NK-92 treated with Interleukin-12 subunit alpha and Interleukin-12 subunit beta, amount 100 ng/mL, for 24 hours (cell line): ENCODE measurements at regions not wholly inside any gene's neighbourhood (a gene's known extent, or its start where the extent isn't known, plus 50 kb on each side); places are given as distances from the start of the nearest gene placed in this dataset.
"Not testable (repeated sequence)": the region's sequence is repeated elsewhere in the genome, so short reads cannot be mapped to it uniquely, and the experiment has no call there.

Experiments used
- DNase-seq: peaks from one replicate; lab custom pipeline; 2025; lab: John Stamatoyannopoulos, UW

DNA sequence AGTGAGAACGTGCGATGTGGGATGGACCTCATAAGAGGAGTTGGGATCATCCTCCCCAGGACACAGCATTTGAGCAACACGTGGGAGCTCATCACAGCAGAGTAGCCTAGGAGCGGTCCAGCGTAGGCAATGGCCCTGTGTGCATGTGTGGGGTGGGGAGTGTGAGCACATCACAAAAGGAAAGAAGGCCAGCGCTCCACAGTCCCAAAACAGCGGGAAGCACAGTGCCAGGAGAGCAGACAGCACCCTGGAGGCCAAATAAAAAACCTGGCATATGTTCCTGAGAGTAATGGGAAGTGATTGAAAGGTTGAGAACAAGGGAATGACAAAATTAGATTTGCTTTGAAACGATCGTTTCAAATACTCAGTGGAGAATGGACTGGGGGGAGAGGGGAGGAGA is 226.0 kb downstream of the C7orf25 start:
- no peak for DNase-seq

GRCh38 chr7:42677751-42678699 is 233.8 kb downstream of the C7orf25 start:
- DNase-seq, result no peak

DNA sequence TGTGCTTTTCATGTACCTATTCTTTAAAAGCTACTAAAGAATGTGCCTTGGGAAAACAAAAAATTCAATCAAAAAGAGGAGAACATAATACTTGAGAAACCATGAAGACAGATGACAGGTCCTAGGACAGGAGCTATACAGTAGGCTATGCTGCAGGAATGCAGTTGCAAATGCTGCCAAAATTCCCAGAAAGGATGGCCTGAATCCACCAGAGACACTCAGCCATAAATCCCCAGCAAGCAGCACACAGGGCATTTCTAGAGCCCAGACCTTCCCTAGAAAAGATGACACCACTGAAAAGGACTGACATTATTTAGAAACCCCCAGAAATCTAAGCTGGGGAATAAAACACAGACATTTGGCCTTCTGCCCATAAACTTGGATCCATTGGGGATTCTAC is 237.3 kb downstream of the C7orf25 start:
- no peak for DNase-seq

DNA sequence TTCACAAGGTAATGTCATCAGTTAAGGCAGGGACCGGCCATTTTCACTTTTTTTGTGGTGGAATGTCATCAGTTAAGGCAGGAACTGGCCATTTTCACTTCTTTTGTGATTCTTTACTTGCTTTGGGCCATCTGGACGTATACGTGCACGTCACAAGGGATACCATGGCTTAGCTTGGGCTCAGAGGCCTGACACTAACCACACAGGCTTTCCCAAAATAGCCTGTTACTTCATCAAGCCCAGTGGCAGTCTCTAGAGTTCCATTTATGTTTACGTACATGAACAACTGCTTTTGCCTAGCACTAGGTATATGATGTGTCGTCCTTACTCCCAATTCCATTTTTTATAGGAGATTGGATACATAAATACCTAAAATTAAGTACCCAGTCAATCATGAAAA is 237.9 kb downstream of the C7orf25 start:
- DNase-seq, result no peak

GRCh38 chr7:42672339-42672999 is 239.4 kb downstream of the C7orf25 start:
- DNase-seq, result no peak

DNA sequence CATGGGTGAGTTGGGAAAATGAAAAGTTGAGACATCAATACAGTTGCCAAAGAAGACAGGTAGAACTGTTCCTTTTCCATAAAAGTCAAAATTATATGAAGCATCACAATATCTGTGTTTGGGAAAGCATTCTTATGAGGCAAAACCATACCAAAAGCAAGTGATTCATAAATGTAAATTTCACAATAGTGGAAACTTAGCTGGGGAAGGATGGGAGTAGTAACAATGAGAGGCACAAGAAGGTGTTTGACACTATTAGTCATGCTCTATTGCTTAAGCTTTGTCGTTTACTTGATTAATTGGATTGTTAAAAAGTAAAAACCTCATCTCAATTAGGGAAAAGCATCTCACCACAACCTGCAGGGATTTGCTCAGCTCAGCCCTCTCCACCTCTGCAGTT is 240.2 kb downstream of the C7orf25 start:
- DNase-seq, result no peak

- no peak for DNase-seq
Observed at GRCh38 chr7:42666994-42667393, 244.9 kb downstream of the C7orf25 start.

- DNase-seq, result no peak
Observed at GRCh38 chr7:42662862-42663261, 249.0 kb downstream of the C7orf25 start.

GRCh38 chr7:42661312-42661711 is 250.6 kb downstream of the C7orf25 start:
- no peak for DNase-seq

- no peak for DNase-seq
Observed at GRCh38 chr7:42650701-42651100, 261.2 kb downstream of the C7orf25 start.

- DNase-seq, result no peak
Observed at GRCh38 chr7:42650171-42650570, 261.7 kb downstream of the C7orf25 start.

DNA sequence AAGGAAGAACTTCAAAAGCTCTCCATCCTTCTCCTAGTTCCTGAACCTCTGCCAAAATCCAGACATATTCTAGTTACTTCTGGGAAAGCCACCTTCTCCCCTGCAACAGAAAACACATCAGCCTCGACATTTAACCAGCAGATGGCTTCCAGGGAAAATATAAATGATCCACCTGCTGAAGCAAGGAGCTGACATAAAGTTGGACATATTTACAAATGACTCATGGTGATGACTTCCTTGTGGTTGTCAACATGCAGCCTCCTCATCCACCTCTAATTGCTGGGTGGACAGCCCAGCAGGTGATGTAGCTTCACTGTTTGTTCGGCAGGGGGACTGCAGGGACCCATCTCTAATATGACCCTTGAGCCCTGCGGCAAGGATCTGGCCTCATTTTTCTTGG is 266.0 kb downstream of the C7orf25 start:
- no peak for DNase-seq

DNA sequence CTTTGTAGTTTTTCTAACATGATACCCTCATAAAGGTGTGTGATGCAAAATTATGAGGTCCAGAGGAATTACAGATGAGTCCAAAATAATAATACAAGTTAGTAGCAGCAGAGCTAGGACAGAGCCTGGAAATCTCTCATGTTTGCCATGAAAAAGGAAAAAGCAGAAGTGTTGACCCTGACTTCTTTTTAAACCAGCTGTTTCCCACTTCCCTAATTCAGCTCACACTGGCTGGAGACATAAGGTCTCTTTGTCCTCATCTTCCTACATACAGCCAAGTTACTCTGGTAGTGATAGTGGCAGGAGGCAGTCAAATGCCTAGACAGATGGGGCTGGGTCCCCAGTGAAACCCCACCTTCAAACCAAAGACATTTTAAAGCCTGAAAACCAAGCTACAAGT is 269.2 kb downstream of the C7orf25 start:
- DNase-seq, result no peak

GRCh38 chr7:42639930-42640329 is 271.9 kb downstream of the C7orf25 start:
- DNase-seq, result no peak

DNA sequence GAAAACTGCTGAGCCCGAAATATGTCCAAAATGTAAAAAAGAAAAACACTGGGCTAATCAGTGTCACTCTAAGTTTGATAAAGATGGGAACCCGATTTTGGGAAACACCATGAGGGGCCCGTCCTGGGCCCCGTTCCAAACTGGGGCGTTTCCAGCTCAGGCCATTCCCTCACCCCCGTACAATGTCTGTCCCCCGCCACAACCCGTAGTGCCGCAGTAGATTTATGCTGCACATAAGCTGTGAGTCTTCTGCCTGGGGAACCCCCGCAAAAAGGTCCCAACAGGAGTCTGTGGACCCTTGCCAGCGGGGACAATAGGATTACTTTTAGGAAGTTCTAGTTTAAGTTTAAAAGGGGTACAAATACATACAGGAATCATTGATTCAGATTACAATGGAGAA is 275.5 kb downstream of the C7orf25 start:
- DNase-seq, result not testable (repeated sequence)

GRCh38 chr7:42628054-42628453 is 283.8 kb downstream of the C7orf25 start:
- DNase-seq, result no peak

DNA sequence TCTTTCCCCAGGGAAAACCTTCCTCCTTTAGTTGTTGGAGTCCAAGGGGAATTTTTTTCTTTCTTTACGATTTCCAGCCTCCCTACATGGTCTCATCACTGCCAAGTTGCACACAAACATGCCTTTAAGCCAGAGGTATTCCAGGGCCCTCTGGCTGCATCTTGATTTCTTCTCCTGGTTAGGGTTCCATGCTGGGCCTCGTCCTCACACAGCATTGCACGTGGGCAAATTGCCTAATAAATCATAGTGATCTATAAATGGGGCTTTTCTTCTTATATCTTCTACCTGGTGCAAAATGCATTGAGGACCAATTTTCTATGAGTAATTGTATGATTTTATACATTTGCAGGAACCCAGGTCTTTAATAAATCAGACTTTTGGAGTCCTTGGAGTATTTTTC is 284.2 kb downstream of the C7orf25 start:
- DNase-seq, result no peak

DNA sequence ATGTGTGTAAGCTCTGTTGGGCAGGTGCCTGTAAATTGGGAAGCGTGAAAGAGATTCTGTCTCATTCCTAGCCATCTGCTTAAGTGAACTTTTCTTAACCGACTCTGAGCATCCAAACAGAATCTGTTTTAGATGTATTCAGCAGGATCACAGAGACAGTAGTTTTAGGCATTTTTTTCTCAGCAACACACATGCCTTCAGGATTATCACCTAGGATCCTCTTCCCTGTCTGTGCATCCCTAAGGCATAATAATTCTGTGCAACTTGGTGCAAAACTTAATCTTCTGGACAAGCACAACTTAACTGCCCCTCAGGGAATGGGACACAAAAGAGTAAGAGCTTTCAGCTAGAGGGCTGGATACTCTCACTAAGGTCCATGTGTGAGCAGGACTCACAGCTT is 284.8 kb downstream of the C7orf25 start:
- DNase-seq, result no peak

- DNase-seq, result no peak
Observed at GRCh38 chr7:42625421-42625820, 286.4 kb downstream of the C7orf25 start.

GRCh38 chr7:42624471-42624870 is 287.4 kb downstream of the C7orf25 start:
- DNase-seq, result no peak

DNA sequence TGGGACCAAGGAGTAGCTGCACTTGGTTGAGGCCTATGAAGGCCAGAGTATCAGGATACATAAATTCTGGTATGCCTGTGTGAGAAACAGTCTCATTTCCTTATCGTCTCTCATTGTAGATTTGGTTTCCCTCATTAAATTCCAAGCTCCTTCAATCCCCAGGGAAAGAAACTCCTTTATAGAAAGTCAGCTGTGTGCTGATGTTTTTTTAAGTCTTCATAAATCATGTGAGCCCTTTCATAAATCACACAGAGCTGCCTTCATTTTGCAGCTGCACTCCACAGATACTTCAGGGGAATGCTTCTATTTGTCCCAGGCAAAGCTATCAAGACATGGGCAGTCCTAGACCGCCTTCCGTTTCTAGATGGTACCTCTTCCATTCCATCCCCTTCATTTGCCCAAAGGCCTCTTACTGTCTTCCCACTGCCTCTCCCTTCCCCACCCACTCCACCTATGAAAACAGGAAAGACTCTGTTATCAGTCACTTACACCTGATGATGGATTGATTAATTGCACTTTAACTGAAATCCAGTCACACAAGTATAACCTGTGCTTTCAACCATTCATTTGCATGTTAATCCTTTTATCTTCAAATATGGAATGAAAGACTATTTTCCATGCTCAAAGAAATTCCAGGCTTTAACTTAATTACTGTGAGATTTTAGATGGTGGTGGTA is 290.2 kb downstream of the C7orf25 start:
- DNase-seq, result no peak

DNA sequence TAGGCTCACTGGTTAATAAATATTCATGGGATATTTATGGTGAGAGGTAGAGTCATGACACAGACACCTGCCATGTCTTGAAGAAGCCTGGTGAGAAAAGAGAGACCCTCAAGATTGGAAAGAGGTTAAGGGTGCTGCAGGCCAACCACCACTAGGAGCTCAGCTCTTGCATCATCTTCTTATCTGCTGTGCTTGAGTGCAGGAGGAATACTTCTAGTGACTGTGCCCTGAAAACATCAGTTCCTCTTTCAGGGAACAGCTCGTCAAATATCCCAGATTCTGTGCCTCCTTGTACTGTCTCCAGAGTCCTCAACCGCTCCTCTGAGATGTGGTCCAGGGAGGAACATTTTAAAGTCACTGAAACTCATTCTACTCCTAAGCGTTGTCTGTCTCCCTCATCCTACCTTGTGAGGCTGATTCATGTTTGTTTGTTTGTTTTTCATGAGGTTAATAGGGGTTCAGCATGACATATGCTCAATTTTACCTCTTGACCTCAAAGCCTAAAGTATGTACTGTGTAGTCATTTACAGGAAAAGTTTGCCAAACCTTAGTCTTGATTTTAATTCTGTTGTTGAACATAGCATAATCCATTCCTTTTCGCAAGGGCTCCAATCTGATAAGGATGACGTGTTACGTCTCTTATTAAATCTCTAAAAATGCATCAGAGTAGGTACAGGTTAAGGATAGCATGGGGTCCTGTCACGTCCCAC is 293.1 kb downstream of the C7orf25 start:
- DNase-seq, result no peak
